NCI-H526 treated with DMSO at 0.1 percent for 48 hours (cell line): ENCODE measurements at regions not wholly inside any gene's neighbourhood (a gene's known extent, or its start where the extent isn't known, plus 50 kb on each side); places are given as distances from the start of the nearest gene placed in this dataset.
"Not testable (repeated sequence)": the region's sequence is repeated elsewhere in the genome, so short reads cannot be mapped to it uniquely, and the experiment has no call there.

Source experiments
- DNase-seq: peaks from one replicate; lab custom pipeline; 2025; lab: John Stamatoyannopoulos, UW

DNA sequence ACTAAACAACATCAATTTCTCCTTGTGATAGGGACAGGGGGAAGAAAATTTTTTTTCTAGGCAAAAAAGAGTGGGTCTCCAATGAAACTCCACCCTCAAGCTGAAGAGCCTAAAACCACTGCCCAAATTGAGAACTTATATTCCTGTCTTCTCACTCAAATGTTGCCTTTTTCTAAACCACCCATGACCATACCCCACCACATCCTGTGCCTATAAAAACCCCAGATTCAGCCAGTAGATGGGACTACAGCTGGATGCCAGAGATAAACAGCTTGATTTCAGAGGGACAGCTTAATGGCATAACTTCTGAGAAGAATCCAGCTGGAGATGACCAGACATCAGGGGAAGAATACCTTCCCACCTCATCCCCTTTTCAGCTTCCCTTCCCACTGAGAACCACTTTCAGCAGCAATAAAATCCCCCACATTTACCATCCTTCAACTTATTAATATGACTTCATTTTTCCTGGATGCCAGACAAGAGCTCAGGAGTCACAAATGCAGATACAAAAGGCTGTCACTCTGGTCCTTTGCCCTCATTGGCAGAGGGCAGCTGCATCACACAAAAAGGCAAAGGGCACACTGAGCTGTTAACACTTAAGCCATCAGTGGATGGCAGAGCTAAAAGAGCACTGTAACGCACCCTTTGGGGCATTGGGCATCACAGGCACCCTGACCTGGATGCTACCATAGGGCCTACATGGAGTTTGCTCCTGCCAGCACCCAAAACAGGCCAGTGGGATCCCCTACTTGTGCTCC lies 972.5 kb upstream of the CTNND2 start:
- no peak for DNase-seq

- DNase-seq, result no peak
These were observed 966.8 kb upstream of the CTNND2 start for GRCh38 chr5:12870872-12871539.

DNA sequence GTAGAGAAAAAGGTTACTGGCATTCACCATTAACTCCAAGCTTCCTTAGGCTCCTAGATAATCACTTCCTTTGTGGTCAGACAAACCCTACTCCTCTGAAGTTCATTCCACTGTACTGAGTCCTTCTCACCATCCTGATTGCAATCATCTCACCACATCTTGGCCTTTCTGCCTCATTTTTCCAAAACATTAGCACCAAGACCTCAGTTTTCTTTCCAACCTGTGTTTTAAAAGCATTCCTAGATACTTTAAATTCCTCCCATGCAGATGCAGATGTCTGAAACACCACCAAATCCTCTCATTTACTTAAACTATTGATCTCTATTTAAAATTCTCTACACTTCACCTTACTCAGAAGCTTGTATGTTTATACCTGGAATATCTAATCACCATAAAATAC lies 961.3 kb upstream of the CTNND2 start:
- no peak for DNase-seq

DNA sequence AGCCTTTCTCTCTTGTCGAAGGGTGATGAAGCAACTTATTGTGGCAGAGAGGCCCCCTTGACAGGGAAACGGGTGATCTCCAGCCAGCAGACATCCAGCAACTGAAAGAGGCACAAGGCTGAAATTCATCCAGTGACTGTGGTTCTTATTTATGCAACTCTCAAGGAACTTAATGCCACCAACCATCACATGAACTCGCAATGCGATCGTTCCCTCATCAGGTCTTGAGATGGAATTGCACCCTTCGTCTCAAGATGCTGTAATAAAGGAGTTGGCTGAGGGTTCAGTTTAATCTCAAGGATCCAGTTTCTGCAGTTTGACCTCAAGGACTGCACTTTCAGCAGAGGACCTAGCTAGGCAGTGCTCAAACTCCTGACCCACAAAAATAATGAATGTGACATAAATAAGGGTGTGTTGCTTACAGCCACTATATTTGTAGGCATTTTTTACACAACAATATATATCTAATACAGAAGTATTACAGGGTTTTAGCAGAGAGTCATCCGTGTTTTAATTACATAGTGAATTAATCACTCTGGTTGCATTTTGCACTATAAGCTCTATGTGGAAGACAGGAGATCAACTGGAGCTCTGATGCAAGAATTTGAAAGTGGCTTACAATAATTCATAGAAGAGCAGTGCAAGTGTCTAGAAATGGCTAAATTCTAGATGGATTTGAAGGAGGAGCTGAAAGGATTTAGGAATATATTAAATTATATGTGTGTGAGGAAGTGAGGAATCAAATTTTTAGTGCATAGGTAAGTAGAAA lies 957.8 kb upstream of the CTNND2 start:
- DNase-seq, result no peak

DNA sequence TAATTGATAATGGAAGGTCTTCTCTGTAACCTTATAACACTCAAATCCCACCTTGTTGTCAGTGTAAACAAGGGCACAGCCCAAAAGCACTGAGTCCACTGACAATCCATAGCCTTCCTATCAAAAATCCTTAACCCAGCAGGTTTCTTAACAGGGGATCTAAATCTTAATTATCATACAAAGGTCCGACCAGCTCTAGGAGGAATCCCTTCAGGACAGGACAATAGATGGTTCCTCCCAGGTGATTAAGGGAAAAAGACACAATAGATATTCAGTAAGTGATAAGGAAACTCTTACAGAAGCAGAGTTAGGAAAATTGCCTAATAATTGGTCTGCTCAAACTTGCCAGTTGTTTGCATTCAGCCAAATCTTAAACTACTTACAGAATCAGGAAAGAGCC lies 951.9 kb upstream of the CTNND2 start:
- not testable (repeated sequence) for DNase-seq

DNA sequence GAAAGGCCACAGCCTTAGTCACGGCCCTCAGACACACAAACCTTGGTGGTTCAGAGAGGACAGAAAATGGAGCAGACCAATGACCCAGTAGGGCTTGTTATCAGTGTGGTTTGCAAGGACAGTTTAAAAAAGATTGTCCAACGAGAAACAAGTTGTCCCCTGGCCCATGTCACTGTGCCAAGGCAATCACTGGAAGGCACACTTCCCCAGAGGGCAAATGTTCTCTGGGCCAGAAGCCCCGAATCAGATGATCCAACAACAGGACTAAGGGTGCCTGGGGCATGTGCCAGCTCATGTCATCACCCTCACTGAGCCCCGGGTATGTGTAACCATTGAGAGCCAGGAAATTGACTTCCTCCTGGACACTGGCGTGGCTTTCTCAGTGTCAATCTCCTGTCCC lies 950.1 kb upstream of the CTNND2 start:
- DNase-seq, result no peak

GRCh38 chr5:12851761-12852160 lies 947.5 kb upstream of the CTNND2 start:
- DNase-seq, result no peak

DNA sequence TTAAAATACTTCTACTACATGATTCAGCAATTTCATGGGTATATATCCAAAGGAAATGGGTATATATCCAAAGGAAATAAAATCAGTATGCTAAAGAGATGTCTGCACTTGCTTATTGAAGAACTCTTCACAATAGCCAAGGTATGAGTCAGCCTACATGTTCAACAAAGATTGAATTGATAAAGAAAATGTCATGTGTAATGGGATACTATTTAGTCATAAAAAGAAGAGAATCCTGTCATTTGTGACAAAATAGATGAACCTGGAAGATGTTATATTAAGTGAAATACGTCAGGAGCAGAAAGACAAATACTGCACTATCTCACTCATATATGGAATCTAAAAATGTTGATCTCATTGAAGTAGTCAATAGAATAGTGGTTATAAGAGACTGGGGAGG lies 944.5 kb upstream of the CTNND2 start:
- DNase-seq, result no peak

DNA sequence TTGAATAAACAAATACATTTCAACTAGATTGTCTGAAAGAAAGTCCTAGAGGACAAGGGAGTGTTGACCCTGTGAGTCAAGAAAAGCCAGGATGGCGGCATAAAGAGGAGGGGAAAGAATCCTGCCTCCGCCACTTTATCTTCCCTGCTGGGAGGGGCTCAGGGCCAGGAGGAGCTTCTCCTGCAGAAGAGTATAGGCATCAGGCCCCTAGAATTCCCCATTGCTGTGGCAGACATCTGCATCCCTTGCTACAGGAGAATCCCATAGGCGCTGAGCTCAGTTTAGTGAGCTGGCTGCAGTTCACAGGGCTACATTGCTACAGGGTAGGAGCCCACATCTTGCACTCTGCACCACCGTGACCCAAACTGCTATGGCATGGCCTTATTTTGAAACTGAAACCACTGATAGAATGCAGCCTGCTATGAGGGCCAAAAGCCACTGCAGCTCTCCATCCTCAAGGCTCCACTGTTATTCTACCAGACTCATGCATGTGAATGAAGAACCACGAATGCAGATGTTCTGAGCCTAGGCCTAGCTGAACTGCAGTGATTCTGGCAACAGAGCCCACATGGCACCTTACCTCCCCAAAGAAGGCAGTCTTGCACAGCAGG lies 941.4 kb upstream of the CTNND2 start:
- DNase-seq, result no peak

- no peak for DNase-seq
These were observed 936.7 kb upstream of the CTNND2 start for GRCh38 chr5:12840972-12841371.

DNA sequence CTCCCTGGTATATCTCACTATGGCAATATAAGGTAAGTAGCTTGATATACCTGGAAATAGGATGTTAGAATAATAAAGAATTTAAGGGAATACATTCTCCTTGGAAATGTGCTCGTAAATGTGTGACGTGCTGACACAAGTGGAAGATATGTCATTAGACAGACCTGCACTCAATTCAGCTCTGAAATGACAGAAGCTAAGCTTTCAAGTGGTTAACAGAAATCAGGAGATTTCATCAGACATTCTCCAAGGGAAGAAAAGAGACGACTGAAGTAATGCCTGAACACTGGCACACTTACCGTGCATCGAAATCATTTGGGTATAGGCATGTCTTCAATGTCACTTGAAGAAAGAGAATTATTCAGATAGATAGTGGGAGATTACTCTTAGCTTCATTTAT lies 933.3 kb upstream of the CTNND2 start:
- DNase-seq, result no peak

GRCh38 chr5:12825163-12825562 lies 920.9 kb upstream of the CTNND2 start:
- DNase-seq, result no peak

- DNase-seq, result no peak
These were observed 901.0 kb upstream of the CTNND2 start for GRCh38 chr5:12805165-12805698.

DNA sequence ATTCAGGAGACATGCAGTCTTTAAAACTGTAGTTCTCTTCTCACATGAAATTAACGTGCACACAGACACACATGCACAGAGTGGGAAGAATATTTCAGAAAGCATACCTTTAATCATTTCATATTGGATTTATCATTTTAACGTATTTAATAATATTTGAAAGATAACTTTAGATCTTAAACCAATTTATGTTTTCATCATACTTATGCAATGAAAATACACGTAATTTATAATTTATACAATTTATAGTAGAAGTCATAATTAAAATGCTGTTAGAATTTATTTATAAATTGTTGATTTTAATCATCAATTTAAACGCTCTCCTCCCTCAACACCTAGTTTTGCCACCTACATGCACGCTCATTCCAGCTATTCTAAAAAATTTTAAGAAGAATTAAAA lies 894.9 kb upstream of the CTNND2 start:
- DNase-seq, result no peak

- no peak for DNase-seq
These were observed 891.1 kb upstream of the CTNND2 start for GRCh38 chr5:12795333-12795663.

DNA sequence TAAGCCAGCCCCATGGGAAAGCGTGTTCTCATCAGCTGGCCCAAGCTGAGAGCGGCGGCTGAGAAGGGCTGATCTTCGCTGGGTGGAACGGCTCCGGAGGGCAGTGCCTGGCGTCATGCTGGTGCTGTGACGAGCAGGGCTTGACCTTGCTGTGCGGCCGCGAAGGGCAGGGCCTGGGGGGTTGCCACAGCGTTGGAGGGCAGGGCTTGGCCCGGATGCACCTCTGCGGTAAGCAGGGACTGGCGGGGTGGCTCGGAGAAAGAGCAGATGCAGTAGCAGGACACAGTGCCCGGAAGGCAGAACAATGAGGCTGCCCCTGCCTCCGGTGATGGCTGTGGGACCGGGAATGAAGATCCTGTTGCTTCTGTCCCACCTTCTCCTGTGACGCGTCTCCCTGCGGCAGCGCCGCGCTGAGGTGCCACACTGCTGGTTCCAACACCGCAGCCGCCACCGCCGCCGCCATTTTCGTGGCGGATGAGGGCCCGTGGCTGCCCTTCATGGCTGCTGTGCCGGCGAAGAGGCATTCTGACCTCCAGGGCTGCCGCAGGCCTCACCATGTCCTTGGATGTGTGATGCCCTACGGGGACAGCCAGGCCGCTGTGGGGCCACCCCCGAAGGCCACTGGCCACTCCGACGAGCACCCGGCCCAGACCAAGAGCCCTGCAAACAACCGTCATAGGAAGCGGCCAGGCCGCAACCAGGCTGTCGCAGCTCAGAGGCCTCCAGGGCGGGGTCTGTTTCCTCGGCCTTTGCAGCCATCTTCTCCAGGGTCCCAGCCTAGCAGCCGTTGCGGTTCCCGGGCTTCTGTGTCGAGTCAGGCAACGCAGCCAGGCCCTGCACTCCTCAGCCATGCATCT lies 890.5 kb upstream of the CTNND2 start:
- no peak for DNase-seq

DNA sequence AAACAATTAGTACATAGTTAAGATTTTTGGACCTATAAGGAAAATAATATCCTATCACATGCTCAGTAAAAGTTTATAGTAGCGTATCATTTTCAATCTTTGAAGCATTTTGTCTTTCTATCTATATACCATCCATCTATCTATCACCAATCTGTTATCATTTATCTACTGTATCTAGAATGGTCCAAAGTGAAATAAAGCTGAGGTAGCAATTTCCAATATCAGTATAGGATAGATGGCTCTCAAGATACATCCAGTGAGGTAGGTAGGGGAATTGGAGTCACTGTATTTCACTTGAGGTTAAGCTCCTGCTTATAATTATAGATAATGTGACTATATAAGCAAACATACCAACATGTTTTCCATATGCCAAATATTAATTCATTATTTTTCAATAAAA lies 889.1 kb upstream of the CTNND2 start:
- no peak for DNase-seq

DNA sequence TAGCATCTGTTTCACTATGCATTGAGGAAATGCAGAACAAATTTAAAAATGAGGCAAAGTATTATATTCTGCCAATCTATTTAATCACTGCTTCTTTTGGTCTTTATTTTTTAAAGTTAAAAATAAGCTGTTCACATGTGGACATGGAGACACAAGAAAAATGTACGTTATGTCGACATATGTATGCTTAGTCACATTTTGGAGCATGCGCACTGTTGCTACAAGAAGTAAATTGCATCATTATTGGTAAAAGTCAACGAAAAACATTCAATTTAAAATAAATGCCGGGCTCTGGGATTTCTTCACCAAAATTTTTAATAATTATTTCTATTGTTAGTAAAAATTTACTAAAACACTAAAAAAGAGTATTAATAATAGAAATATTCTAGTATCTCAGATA lies 876.3 kb upstream of the CTNND2 start:
- no peak for DNase-seq

GRCh38 chr5:12777342-12777741 lies 873.1 kb upstream of the CTNND2 start:
- no peak for DNase-seq

- no peak for DNase-seq
These were observed 868.0 kb upstream of the CTNND2 start for GRCh38 chr5:12772276-12772675.

- no peak for DNase-seq
These were observed 855.1 kb upstream of the CTNND2 start for GRCh38 chr5:12759377-12759776.

DNA sequence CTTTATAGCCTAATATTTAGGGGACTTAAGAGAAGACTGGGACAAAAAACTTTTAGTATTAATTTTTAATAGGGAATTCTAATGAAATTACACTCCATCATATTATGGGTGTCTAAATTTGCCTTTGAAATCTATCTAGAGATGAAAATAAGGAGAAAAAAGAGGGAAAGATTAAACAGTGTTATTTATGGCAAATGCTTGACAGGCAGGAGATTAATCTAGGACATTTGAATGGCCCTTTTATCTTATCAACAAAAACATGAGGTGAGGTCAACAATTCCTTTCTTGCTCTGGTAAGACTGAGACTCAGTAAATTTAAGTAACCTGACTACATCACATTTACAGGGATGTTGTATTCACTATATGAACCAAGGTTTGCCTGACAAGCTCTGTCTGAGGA lies 852.8 kb upstream of the CTNND2 start:
- no peak for DNase-seq
